ENCODE measurements at regions not wholly inside any gene's neighbourhood (a gene's known extent, or its start where the extent isn't known, plus 50 kb on each side); places are given as distances from the start of the nearest gene placed in this dataset.
A peak's percentile ranks its signal among the peaks of the same experiment; 100 is the strongest.

DNA sequence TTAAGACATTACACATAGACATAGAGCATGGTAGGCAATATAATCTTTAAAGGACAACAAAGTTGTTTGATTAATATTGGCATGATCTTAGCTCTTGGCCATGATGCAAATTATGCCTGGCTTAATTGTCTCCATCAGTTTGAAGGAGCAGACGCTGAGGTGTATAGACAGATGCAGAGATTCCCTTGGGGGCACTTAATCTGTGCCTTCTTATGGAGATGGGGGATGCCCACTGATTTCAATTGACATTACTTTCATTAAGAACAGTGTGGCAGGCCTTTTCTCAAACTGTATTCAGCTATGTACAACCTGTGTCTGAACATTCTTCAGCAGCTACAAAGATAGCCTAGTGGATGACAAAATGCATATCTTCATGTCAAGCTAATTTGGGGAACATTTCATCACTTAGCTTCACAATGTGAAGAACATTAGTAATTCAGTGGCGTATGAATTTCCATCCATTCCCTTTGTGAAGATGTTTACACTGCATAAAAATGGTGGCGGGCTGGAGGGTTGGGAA, 85.3 kb upstream of the MYCBP2 start (continued):
- TF ChIP-seq NANOG (IDR thresholded peaks at IDR 0.05; ENCODE audit: borderline replicate concordance) (no peak), JUNB (IDR thresholded peaks at IDR 0.05; ENCODE audit: unreplicated experiment) (no peak)

DNA sequence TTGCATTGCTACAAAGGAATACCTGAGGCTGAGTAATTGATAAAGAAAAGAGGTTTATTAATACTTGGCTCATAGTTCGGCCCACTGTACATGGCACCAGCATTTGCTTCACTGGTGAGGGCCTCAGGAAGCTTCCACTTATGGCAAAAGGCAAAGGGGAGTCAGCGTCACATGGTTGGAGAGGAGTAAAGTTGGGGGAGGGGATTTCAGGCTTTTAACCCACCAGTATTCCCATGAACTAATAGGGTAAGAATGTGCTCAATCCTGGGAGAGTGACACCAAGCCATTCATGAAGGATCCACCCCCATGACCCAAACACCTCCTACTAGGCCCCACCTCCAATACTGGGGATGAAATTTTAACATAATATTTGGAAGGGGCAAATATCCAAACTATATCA, 82.5 kb upstream of the MYCBP2 start:
- H2AFZ ChIP-seq: 0 out of 2 replicates have a peak overlapping the region, but pooled peaks have one; percentile 19
- H3F3A ChIP-seq (replicated peaks; ENCODE audit: low read depth): no peaks in the 10 kb centered on the region
- no peaks in the 10 kb centered on the region for H3K27me3 ChIP-seq (ENCODE audit: insufficient read depth)
- Mint-ChIP-seq H3K9me3 (no peaks in the 10 kb centered on the region), H3K27me3 (ENCODE audit: insufficient read depth, low read depth, poor library complexity) (no peaks in the 10 kb centered on the region), H3K27ac (no peak overlapping the region), H3K4me1 (peaks cover 12% of the 10 kb centered on the region; the same call in 2 of the 3 replicates), H3K4me3 (no peak overlapping the region), H3K36me3 (ENCODE audit: low read depth) (no peaks in the 10 kb centered on the region)
- TF ChIP-seq CREB1 (CRISPR knock-in tag; IDR thresholded peaks at IDR 0.05; ENCODE audit: low read depth) (no peak), JUNB (IDR thresholded peaks at IDR 0.05; ENCODE audit: unreplicated experiment) (no peak), ZNF331 (CRISPR knock-in tag; IDR thresholded peaks at IDR 0.05; ENCODE audit: low read depth) (no peak), STAT1 (IDR thresholded peaks at IDR 0.05; ENCODE audit: unreplicated experiment) (no peak), ZNF114 (CRISPR knock-in tag; IDR thresholded peaks at IDR 0.05) (no peak), POLR2AphosphoS5 (IDR thresholded peaks at IDR 0.05; ENCODE audit: low read depth) (no peak), EZH2 (IDR thresholded peaks at IDR 0.05; ENCODE audit: low read depth, unreplicated experiment) (no peak)
- TF ChIP-seq, protein P1, sequence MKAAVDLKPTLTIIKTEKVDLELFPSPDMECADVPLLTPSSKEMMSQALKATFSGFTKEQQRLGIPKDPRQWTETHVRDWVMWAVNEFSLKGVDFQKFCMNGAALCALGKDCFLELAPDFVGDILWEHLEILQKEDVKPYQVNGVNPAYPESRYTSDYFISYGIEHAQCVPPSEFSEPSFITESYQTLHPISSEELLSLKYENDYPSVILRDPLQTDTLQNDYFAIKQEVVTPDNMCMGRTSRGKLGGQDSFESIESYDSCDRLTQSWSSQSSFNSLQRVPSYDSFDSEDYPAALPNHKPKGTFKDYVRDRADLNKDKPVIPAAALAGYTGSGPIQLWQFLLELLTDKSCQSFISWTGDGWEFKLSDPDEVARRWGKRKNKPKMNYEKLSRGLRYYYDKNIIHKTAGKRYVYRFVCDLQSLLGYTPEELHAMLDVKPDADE (IDR thresholded peaks at IDR 0.05): no peak
- TF ChIP-seq, protein P2, sequence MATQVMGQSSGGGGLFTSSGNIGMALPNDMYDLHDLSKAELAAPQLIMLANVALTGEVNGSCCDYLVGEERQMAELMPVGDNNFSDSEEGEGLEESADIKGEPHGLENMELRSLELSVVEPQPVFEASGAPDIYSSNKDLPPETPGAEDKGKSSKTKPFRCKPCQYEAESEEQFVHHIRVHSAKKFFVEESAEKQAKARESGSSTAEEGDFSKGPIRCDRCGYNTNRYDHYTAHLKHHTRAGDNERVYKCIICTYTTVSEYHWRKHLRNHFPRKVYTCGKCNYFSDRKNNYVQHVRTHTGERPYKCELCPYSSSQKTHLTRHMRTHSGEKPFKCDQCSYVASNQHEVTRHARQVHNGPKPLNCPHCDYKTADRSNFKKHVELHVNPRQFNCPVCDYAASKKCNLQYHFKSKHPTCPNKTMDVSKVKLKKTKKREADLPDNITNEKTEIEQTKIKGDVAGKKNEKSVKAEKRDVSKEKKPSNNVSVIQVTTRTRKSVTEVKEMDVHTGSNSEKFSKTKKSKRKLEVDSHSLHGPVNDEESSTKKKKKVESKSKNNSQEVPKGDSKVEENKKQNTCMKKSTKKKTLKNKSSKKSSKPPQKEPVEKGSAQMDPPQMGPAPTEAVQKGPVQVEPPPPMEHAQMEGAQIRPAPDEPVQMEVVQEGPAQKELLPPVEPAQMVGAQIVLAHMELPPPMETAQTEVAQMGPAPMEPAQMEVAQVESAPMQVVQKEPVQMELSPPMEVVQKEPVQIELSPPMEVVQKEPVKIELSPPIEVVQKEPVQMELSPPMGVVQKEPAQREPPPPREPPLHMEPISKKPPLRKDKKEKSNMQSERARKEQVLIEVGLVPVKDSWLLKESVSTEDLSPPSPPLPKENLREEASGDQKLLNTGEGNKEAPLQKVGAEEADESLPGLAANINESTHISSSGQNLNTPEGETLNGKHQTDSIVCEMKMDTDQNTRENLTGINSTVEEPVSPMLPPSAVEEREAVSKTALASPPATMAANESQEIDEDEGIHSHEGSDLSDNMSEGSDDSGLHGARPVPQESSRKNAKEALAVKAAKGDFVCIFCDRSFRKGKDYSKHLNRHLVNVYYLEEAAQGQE (IDR thresholded peaks at IDR 0.05; ENCODE audit: unreplicated experiment): no peak
- H3K4me3 ChIP-seq: no peak overlapping the region
- no peak overlapping the region for H3K27ac ChIP-seq (ENCODE audit: low read depth)
- DNase-seq (ENCODE audit: low spot score) (peak; percentile 46), ATAC-seq (peak; percentile 33)
- H4K20me1 ChIP-seq (replicated peaks; ENCODE audit: insufficient read depth): no peaks in the 10 kb centered on the region
- H3K36me3 ChIP-seq (ENCODE audit: insufficient read depth): no peaks in the 10 kb centered on the region
- peaks cover 9% of the 10 kb centered on the region for H3K4me1 ChIP-seq (ENCODE audit: insufficient read depth)
- H3K79me2 ChIP-seq (replicated peaks; ENCODE audit: insufficient read depth): no peaks in the 10 kb centered on the region
- no peaks in the 10 kb centered on the region for H3K9me2 ChIP-seq (ENCODE audit: insufficient read depth)
- H3K4me2 ChIP-seq: no peak overlapping the region
